Heart left ventricle (tissue), 13 donors: ENCODE measurements at regions not wholly inside any gene's neighbourhood (a gene's known extent, or its start where the extent isn't known, plus 50 kb on each side); places are given as distances from the start of the nearest gene placed in this dataset.

ENCODE experiments used
- CTCF ChIP-seq, 12 donors: fragments of 200-600 bp; sonication (generic) in 4 of 12; IDR thresholded peaks; one replicate each; pipeline versions ENCODE4 v1.5.0 to v1.8.0; 2018 to 2022; ENCODE audit warnings: antibody characterized with exemption in 12 of 12, mild to moderate bottlenecking in 5 of 12
- POLR2A ChIP-seq, 2 donors: fragments of 450-650 bp; IDR thresholded peaks; one replicate each; pipeline ENCODE4 v1.6.1; 2017; ENCODE audit warnings: antibody characterized with exemption in 2 of 2, mild to moderate bottlenecking in 2 of 2, moderate library complexity in 2 of 2
- donor health status: ischemic (EF 13 %, LVEDD 7.1; RV severe dilation, severe dysfunction).
- donor health status: DM: no; HTN: yes; CAD: no.
- donor health status: DM: no; HTN: no; CAD: no.
- donor health status: ischemic (EF 25% LVEDD 6.9; RV normal size, moderate dysfunction).
- donor health status: ischemic (EF 25% LVEDD 5.7; RV mildly dilated, moderate dysfunction).
- donor health status: ischemic (EF 35%, LVEDD 5.7; RV mildly dilated, moderate dysfunction).
- donor health status: nonischemic (EF 11% LVEDD 7.7; RV severe dilation, severe dysfunction).
- donor health status: DM: yes; HTN: yes; CAD: no.
- donor health status: PGD.
- donor health status: ischemic (EF 29% LVEDD 5.4; RV normal size, mild dysfunction).
- donor health status: nonischemic (EF 23%, LVEDD 6.1; RV moderate dilation, normal function).

GRCh38 chr4:10295301-10295700 is 161.9 kb downstream of the ZNF518B start:
- TF ChIP-seq POLR2A (IDR thresholded peaks at IDR 0.05) (no peak), CTCF (IDR thresholded peaks at IDR 0.05) (no peak)
